ENCODE measurements at regions not wholly inside any gene's neighbourhood (a gene's known extent, or its start where the extent isn't known, plus 50 kb on each side); places are given as distances from the start of the nearest gene placed in this dataset.

- TF ChIP-seq ZNF646 (CRISPR knock-in tag; IDR thresholded peaks at IDR 0.05) (no peak), ZNF292 (CRISPR knock-in tag; IDR thresholded peaks at IDR 0.05; ENCODE audit: borderline replicate concordance, low read depth) (peak; percentile 38; the same call in 1 of the 2 replicates), TEAD3 (CRISPR knock-in tag; optimal IDR thresholded peaks at IDR 0.05; ENCODE audit: borderline replicate concordance) (peak; percentile 35), HMG20A (CRISPR knock-in tag; IDR thresholded peaks at IDR 0.05; ENCODE audit: borderline replicate concordance) (peak; percentile 84; the same call in 1 of the 2 replicates), MIXL1 (CRISPR knock-in tag; IDR thresholded peaks at IDR 0.05) (peak; percentile 18; the same call in 1 of the 2 replicates), ZNF251 (CRISPR knock-in tag; IDR thresholded peaks at IDR 0.05) (no peak), HOXA9 (CRISPR knock-in tag; IDR thresholded peaks at IDR 0.05; ENCODE audit: borderline replicate concordance) (no peak), ATF6 (CRISPR knock-in tag; conservative IDR thresholded peaks at IDR 0.05) (0 out of 2 replicates have a peak, but pooled peaks have one; percentile 37), GPN1 (CRISPR knock-in tag; IDR thresholded peaks at IDR 0.05; ENCODE audit: borderline replicate concordance) (no peak), GATAD2A (CRISPR knock-in tag; IDR thresholded peaks at IDR 0.05) (peak; percentile 78), SSRP1 (CRISPR knock-in tag; IDR thresholded peaks at IDR 0.05) (no peak), KMT2A (CRISPR knock-in tag; IDR thresholded peaks at IDR 0.05) (no peak), PAXIP1 (CRISPR knock-in tag; conservative IDR thresholded peaks at IDR 0.05) (peak; percentile 78)
Measured at GRCh38 chr15:58282060-58282708, 144.0 kb downstream of the AQP9 start (continued).
